GM21786 (cell line): ENCODE measurements at regions not wholly inside any gene's neighbourhood (a gene's known extent, or its start where the extent isn't known, plus 50 kb on each side); places are given as distances from the start of the nearest gene placed in this dataset.

Experiments
- ATAC-seq: cut with Tn5 transposase; IDR thresholded peaks from one replicate; pipeline ENCODE4 v1.9.1; 2021; ENCODE audit not compliant: unreplicated experiment

GRCh38 chr17:69820876-69821473 lies 254.1 kb upstream of the KCNJ16 start:
- no peak for ATAC-seq

GRCh38 chr17:69822314-69822875 lies 252.6 kb upstream of the KCNJ16 start:
- ATAC-seq = no peak

GRCh38 chr17:69828087-69828486 lies 246.9 kb upstream of the KCNJ16 start:
- no peak for ATAC-seq

GRCh38 chr17:69834494-69834893 lies 240.5 kb upstream of the KCNJ16 start:
- ATAC-seq = no peak

- no peak for ATAC-seq
Measured at GRCh38 chr17:69851736-69852135, 223.3 kb upstream of the KCNJ16 start.

- ATAC-seq = no peak
Measured at GRCh38 chr17:69853541-69854224, 221.3 kb upstream of the KCNJ16 start.

- ATAC-seq = no peak
Measured at GRCh38 chr17:69854225-69854780, 220.7 kb upstream of the KCNJ16 start.

GRCh38 chr17:69856946-69857345 lies 218.1 kb upstream of the KCNJ16 start:
- no peak for ATAC-seq

- ATAC-seq = no peak
Measured at GRCh38 chr17:69857412-69857835, 217.6 kb upstream of the KCNJ16 start.

GRCh38 chr17:69858460-69858859 lies 216.6 kb upstream of the KCNJ16 start:
- ATAC-seq = no peak

GRCh38 chr17:69860142-69860680 lies 214.8 kb upstream of the KCNJ16 start:
- ATAC-seq = no peak

- no peak for ATAC-seq
Measured at GRCh38 chr17:69864462-69864861, 210.6 kb upstream of the KCNJ16 start.

GRCh38 chr17:69869667-69870066 lies 205.4 kb upstream of the KCNJ16 start:
- no peak for ATAC-seq

- no peak for ATAC-seq
Measured at GRCh38 chr17:69870091-69870530, 204.9 kb upstream of the KCNJ16 start.

GRCh38 chr17:69870751-69871199 lies 204.2 kb upstream of the KCNJ16 start:
- no peak for ATAC-seq

- ATAC-seq = no peak
Measured at GRCh38 chr17:69871318-69871717, 203.7 kb upstream of the KCNJ16 start.

- ATAC-seq = no peak
Measured at GRCh38 chr17:69872675-69873262, 202.3 kb upstream of the KCNJ16 start.

GRCh38 chr17:69874175-69874670 lies 200.8 kb upstream of the KCNJ16 start:
- ATAC-seq = no peak

GRCh38 chr17:69876757-69877156 lies 198.3 kb upstream of the KCNJ16 start:
- ATAC-seq = no peak

- ATAC-seq = no peak
Measured at GRCh38 chr17:69878661-69879060, 196.4 kb upstream of the KCNJ16 start.

GRCh38 chr17:69879576-69879975 lies 195.4 kb upstream of the KCNJ16 start:
- no peak for ATAC-seq
